GM19043 (cell line): ENCODE measurements at regions not wholly inside any gene's neighbourhood (a gene's known extent, or its start where the extent isn't known, plus 50 kb on each side); places are given as distances from the start of the nearest gene placed in this dataset.

Experiments used
- ATAC-seq: cut with Tn5 transposase; IDR thresholded peaks from one replicate; pipeline ENCODE4 v1.9.1; 2021; ENCODE audit warnings: low read depth; ENCODE audit not compliant: unreplicated experiment

GRCh38 chr9:79512251-79512650 is 59.5 kb upstream of the TLE4 start:
- no peak for ATAC-seq
